NCI-H146 treated with DMSO at 0.1 percent for 48 hours (cell line): ENCODE measurements at regions not wholly inside any gene's neighbourhood (a gene's known extent, or its start where the extent isn't known, plus 50 kb on each side); places are given as distances from the start of the nearest gene placed in this dataset.
A peak's percentile ranks its signal among the peaks of the same experiment; 100 is the strongest.

Experiments used
- DNase-seq: peaks from one replicate; lab custom pipeline; 2025; ENCODE audit not compliant: unreplicated experiment; lab: John Stamatoyannopoulos, UW

- no peak for DNase-seq
Observed at GRCh38 chr1:81034291-81034690, 766.4 kb upstream of the ADGRL2 start.

DNA sequence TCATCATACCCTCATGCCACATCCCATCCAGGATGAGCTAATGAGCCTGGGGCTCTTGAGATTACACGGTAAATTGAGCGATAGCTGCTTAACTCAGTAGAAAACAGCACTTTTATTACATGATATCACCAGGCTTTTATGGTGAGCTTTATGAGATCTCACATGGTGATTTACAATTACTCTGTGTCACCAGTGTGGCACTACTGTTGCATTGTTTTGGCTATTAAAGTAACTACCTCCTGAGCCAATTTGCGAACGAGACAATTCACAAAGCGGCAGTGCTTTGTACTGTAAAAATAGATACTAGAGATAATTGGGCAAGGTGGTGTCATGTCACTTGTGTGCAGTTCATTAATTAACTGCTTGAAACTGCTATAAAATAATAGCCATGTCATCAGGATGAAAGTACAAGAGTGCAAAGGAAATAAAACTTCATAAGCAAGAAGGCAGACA lies 767.7 kb upstream of the ADGRL2 start:
- DNase-seq = peak; percentile 79

DNA sequence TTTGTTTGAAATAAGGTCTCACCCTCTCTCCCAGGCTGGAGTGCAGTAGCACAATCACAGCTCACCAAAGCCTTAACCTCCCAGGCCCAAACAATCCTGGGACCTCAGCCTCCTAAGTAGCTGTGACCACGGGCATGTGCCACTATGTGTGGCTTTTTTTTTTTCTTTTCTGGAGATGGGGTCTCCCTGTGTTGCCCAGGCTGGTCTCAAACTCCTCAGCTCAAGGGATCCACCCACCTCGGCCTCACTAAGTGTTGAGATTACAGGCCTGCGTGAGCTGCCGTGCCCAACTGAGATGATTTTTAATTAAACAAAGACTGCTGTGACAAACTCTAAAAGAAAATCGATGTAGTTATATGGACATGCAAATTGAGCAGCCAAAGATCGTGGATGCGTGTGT lies 768.4 kb upstream of the ADGRL2 start:
- peak; percentile 63 for DNase-seq

DNA sequence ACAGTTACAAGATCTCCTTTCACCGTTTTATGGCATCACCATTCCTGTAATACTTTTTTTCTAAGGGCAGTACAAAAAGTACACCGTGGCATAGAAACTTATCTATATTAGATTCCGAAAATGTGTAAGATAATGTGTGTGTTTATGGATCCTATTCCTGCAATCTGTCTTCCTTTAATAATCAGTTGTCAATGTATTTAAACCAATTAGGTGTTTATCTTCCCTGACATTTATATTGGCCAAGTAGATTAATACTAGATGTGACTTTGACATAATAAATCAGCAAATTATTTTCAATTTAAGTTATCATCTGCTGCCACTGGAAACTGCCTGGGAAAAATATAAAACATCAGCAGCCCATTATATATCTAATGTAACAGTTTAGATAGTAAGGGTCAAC lies 770.3 kb upstream of the ADGRL2 start:
- no peak for DNase-seq

DNA sequence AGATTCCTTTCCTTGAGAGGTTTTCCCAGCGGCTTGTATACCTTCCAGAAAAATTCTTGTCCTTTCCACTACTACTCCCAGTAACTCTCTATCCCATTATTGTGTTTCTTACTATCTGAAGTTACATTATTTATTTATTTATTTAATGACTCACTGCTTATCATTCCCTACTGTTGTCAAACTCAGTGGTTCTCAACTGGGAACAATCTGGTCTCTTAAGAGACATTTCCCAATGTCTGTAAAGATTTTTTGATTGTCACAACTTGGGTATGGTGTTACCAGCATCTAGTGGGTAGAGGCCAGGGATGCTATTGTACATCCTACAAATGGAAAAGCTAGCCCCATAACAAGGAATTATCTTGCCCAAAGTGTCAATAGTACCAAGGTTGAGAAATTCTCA lies 771.5 kb upstream of the ADGRL2 start:
- no peak for DNase-seq

GRCh38 chr1:81023187-81023724 lies 777.5 kb upstream of the ADGRL2 start:
- no peak for DNase-seq

- DNase-seq = no peak
Observed at GRCh38 chr1:81021134-81021533, 779.6 kb upstream of the ADGRL2 start.

DNA sequence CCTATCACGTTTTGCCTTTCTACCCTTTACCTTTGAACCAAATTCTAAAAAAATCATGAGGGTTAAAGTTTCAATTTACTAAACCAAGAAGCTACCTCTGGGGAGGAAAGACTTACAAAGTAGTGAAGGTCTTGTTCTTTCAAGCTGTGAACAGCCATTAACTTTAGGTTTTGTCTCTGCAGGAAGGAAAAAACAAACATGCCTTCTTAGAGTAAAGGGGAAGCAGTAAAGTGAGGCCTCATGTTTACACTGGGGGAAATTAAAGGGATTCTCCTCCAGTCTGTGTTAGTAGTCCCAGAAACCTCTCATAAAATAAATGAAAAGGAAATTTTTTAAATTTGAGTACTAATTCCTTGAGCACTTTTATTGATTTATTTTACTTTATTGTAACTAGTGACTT lies 780.2 kb upstream of the ADGRL2 start:
- DNase-seq = no peak

DNA sequence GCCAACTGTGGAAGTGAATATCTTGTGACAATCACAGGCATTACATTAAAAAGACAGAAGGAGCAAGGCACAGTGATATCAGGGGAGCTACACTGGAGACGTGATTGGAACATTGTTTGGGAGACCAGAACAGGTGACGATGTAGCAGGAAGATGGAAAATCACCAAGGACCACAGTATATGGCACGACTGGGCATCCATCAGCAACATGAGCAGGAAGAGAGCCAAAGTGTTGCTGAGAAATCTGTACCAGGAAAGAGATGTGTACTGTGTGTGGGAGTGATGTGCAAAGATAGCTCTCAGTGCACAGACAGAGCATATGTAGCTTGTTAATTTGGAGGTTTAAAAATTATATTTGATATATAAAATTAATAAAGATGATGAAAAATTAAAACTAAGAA lies 790.6 kb upstream of the ADGRL2 start:
- DNase-seq = no peak

- no peak for DNase-seq
Observed at GRCh38 chr1:81008293-81008692, 792.4 kb upstream of the ADGRL2 start.

- no peak for DNase-seq
Observed at GRCh38 chr1:81007024-81007423, 793.7 kb upstream of the ADGRL2 start.

DNA sequence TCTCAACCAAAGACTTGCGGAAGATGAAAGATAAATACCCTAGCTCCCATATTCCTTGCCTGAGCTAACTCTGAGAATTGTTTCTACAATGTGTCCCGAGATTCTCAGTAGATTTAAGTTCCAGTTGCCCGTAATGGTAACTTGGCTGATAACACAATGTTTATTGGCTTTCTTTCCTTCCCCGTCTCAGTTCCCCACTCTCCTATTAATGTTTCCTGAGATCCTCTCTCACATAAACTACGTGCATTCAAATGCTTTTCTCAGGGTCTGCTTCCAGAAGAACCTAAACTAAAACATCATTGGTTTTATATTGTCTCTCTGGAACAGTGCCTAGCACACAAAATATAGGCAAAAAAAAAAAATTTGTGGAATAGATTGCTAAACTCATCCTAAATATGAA lies 794.2 kb upstream of the ADGRL2 start:
- DNase-seq = no peak

DNA sequence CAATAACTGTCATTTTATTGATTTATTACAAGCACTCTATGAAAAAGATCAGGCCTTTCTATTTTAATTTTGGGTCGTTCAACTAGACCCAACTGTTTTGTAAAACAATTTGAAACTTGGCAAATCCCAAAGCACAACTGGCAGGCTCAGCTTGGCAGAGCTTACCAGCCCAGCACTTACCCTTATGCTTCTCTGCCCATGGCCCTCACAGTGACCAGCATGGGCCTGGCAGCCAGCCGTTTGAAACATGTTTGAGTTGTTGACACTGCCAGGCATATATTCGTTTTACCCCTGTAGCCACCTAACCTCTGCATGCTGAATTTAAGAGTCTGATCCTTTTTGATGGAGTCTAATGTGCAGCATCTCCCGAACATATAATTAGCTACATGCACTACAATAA lies 796.7 kb upstream of the ADGRL2 start:
- DNase-seq = no peak

GRCh38 chr1:80994934-80995333 lies 805.8 kb upstream of the ADGRL2 start:
- DNase-seq = no peak

- no peak for DNase-seq
Observed at GRCh38 chr1:80994038-80994437, 806.7 kb upstream of the ADGRL2 start.

GRCh38 chr1:80993154-80993980 lies 807.4 kb upstream of the ADGRL2 start:
- no peak for DNase-seq

GRCh38 chr1:80989455-80989854 lies 811.3 kb upstream of the ADGRL2 start:
- DNase-seq = no peak

GRCh38 chr1:80988926-80989325 lies 811.8 kb upstream of the ADGRL2 start:
- DNase-seq = no peak

GRCh38 chr1:80987824-80988223 lies 812.9 kb upstream of the ADGRL2 start:
- no peak for DNase-seq

- DNase-seq = no peak
Observed at GRCh38 chr1:80987106-80987505, 813.6 kb upstream of the ADGRL2 start.

DNA sequence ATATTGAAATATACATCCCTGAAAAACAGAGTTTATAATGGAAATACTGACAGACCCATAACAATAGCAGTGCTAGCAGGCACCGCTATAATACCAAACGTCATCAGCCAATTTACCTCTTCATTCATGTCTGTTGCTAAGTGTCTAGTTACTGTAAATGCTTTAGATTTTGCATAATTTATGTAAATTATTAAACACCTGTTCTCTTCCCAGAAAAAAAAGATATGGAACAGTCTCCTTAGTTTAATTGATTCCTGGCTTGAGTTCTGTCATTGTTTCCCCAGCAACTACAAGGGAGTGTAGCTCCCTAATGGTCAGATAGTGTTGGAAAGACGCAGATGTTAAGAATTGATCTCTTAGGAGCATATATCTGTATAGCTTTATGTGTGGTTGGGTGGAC lies 817.9 kb upstream of the ADGRL2 start:
- no peak for DNase-seq

DNA sequence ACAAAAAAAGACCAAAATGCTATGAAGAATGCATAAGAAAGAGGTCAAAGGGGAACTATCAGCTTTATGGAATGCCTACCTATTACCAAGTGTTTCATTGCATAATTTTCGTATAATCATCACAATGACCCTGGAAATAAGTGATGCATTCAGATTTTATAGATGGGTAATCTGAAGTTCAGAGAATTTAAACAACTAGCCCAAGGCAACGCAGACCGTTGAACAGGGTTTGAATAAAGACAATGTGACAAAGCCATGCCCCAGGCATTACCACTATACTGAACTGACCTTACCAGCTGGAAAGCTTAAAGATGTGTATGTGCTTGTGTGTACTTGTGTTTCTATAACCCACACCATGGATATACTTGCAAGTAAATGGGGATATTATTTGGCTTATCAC lies 827.6 kb upstream of the ADGRL2 start:
- DNase-seq = no peak

- DNase-seq = no peak
Observed at GRCh38 chr1:80966266-80966665, 834.5 kb upstream of the ADGRL2 start.
